ENCODE measurements at regions not wholly inside any gene's neighbourhood (a gene's known extent, or its start where the extent isn't known, plus 50 kb on each side); places are given as distances from the start of the nearest gene placed in this dataset.
"Not testable (repeated sequence)": the region's sequence is repeated elsewhere in the genome, so short reads cannot be mapped to it uniquely, and the experiment has no call there.

DNA sequence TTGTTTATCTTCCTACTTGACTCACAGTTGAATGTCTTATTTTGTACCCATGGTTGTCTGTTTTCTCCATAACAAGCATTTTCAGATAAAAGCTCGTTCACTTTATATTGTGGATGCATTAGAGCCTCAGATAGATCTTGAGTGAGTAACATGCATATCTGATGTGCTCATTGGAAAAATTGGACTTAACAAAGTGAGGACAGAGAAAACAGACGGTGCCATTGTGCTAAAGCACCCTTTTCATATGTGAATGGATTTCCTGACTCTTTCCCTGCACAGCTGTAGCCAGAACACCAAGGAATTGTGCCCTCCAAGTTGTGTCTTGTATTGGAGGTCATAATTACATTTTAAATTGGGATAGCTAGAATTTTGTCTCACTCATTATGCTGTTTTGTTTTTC lies 325.8 kb upstream of the MEF2C start:
- DNase-seq (ENCODE audit: low spot score): no peak

DNA sequence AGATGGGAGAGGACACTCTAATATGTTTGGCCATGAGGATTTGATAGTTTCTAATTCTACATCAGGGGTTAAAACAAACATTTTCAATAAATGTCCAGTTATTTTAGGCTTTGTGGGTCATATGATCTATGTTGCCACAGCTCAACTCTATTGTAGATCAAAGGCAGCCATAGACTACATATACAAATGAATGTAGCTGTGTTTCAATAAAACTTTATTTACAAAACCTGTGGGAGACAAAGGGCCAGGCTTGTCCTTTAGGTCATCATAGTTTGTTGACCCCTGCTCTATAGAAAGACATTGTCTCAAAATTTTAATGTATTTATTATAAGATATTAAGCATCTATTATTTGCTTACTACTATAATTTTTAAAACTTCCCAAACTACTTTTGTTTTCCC lies 325.4 kb upstream of the MEF2C start:
- DNase-seq (ENCODE audit: low spot score): no peak

DNA sequence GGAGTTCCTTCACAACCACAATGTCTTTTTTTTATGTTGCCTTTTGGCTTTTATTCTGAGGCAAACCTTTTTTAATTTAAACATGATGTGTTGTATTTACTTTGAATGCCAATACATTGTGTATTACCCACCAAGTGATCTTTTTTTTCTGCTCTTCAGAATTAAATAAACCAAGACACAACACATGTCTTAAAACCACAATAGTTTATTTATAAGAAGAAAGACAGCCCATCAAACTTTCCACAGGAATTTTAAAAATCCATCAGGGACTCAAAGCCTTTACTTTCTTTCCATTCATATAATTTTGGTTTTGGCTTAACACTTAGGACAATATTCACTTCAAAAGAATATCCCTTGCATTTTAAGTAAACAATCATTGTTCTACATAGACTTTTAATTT lies 321.8 kb upstream of the MEF2C start:
- DNase-seq (ENCODE audit: low spot score): no peak

DNA sequence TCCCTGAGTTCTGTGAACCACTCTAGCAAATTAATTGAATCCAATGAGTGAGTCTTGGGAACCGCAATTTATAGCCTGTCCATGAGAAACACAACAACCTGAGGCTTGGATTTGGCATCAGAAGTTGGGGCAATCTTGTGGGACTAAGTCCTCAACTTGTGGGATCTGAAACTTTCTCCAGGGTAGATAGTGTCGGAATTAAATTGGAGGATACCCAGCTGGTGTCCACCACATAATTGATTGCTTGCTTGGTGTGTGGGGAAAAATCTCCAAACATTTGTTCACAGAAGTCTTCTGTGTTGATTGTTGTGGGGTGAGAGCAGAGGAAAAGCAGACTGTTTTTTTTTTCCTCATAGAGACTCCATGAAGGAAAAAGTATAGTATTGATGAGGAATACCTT lies 320.6 kb upstream of the MEF2C start:
- no peak for DNase-seq (ENCODE audit: low spot score)

DNA sequence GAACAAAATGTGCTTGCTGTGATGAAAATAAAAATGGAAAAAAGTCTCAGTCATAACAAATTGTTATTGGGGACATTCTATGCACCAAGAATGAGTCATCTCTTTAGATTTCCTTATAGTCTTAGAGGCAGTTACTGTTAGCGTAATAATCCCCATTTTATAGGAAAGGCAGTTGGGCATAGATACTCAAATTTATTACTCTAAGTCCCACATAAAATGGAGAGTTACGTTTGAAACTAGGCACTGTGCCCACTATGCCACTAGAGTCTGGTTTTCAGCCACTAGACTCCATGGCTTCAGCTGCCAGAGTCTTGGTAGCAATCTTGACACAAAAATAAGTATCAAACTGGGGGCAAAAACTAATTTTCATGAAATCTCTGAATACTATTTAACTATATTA lies 317.9 kb upstream of the MEF2C start:
- no peak for DNase-seq (ENCODE audit: low spot score)

DNA sequence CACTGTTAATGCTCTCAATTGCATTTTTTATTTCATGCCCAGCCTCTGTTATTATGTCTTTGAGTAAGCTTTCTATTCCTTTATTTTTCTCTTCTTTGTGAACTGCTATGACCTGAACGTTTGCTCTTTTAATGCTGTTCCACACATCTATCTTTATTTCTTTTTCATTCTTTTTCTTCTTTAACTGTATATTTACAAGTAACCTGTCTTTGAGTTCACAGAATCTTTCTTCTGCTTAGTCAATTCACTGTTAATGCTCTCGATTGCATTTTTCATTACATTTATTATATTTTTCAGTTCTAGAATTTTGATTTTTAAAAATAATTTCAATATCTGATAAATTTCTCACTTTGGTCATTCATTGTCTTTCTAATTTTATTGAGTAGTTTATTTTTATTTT lies 316.3 kb upstream of the MEF2C start:
- DNase-seq (ENCODE audit: low spot score): no peak

DNA sequence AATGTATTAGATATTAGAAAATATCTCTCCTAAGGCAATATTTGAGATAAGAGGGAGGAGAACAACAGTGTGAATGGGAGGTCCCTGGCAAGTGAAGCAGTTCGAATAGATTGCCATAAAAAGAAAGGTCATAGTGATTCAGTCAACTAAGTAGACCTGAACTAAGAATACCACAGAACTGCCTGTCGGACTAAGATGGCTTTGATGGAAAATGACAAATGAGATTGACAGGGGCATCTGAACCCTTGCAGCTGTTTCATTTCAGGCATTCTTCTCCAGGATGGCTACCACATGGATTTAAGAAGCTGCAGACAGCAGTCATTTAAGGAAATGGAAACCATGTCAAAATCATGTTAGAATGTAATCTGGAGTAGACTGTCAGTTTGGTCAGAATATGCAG lies 308.4 kb upstream of the MEF2C start:
- DNase-seq (ENCODE audit: low spot score): no peak

DNA sequence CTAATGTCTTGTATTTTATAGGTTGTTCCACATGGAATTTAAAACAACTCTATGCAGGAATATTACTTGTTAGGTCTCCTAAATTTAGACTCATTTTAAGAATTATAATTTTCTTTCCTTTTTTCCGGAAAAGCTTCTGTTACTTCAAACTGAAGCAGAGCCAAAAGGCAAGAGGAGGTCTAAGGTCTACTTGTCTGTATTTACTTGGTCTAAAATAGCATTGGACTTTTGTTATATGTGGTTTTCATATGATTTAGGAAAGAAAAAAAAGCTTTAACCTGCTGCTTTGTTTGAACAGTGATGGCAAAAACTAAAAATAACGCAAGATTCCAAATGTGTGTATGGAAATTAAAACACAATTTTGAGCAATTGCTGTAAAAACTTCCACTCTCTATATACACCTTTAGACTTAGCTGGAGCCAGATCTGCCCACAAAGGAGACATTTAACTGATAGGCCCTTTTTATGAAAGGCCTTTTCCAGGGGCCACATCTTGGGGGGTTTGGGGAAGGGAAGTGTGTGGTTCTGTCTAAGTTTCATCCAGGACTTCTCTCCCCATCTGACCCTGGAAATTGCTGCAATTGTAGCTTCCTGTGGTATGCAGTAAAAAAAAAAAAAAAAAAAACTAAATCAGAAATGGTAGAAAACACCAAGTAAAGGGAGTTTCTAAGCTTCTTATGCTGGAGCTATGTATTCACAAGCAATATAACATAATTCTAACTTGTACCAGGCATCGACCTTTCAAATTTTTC lies 307.7 kb upstream of the MEF2C start:
- no peak for DNase-seq (ENCODE audit: low spot score)

DNA sequence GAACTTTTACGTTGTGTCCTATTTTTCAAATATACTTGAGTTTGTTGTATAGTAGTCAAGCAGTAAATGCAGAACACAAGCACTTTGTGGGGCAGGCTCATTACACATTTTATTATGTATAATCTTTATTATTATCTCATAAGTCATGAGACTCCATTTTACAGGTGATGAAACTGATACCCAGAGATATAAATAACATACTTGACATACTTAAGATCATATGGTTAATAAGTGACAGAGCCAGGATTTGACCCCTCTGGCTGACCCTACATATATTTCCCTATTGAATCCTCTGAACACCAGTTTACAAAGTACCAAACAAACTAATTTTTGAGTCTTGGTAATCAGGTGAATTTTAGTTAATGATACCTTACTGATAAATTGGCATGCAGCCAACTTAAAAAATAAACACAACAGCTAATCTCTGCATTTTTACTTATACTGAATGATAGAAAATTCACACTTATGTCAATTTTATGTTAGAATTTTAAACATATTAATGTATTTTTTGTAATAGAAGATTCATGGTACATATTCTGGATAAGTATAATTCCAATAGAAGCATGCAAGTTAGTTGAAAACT lies 305.0 kb upstream of the MEF2C start:
- DNase-seq (ENCODE audit: low spot score): no peak

DNA sequence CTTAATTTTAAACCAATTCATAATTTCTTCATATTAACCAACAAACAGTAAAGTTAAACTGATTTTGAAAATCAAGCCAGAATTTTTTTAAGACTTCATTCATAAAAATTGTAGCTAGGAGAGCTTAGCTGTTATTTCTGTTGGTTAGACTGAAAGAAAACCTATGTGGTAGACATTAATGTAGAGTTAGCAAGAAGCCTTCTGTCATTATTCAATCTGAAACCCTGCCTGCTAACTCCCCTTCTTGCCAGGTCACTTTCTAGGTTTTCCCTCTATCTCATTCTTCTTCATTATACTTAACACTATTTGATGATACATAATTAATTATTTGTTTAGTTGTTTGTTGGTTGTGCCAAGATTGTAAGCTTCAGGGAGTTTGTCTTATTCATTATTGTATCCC lies 304.3 kb upstream of the MEF2C start:
- no peak for DNase-seq (ENCODE audit: low spot score)

DNA sequence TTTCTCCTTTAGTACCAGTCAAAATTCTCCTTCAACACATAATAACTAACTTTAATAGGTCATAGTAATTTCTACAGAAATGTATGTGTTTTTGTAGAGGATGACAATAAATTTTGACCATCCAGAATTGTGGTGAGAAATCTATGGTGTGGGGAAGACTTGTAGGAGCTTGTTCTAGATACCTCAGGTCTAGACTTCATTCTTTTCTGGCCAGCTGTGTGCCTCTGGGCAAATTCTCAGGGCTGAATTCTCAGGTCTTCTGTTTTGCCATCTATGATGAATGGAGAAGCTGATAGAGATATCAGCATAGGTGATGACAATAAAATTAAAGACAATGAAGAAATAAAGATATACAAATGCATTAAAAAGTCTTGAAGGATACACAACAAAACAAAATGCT lies 298.6 kb upstream of the MEF2C start:
- no peak for DNase-seq (ENCODE audit: low spot score)

DNA sequence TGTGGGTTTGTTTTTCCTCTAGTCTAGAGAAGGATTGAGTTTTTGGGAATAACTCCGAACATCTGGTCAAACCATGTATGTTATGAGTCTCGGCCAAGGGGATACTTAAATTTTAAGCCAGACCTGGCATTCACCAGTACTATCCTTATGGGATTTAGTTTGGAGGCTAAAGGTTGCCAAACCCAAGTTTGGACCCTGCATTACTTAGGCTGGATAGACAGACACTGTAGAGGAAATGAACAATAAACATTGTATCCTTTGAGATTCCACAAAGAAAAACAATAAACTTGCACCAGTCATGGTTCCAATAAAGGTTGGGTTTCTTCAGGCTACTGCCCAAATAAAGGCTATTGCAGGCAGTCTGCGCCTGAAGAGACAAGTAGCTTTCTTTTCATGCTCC lies 296.7 kb upstream of the MEF2C start:
- DNase-seq (ENCODE audit: low spot score): no peak

DNA sequence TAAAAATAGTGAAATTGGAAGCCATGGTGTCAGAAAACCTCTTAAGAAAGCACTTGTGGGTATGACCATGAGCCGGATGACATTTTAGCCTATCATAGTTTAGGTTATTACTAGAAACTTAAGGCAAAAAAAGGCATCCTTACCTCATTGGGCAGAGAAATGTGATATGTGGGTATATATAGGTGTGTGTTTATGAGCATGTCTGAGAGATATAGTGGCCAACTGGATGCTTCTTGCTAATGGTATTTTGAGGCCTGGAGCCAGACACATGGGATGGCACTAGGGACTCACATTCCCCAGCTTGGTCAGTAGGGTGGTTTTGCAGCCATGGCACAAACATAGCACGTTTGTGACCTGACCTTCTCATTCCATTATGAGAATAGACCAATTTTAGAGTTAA lies 295.6 kb upstream of the MEF2C start:
- DNase-seq (ENCODE audit: low spot score): no peak

DNA sequence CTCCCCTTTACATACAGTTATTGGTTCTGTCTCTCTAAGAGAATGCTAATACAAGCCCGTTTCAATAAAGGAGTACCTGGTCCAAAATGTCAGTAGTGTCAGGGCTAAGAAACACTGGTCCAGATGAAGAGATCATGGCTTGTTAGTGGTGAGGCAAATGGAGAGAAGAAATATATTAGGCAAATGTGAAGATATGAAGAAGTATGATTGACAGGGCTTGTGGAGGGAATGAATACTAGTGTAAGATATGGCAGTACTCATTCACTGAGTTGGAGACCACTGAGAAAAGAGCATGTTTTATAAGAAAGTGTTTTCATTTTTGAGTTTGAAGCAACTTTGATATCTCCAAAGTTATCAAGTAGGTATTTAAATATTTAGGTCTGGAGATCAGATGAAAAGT lies 290.5 kb upstream of the MEF2C start:
- DNase-seq (ENCODE audit: low spot score): no peak

DNA sequence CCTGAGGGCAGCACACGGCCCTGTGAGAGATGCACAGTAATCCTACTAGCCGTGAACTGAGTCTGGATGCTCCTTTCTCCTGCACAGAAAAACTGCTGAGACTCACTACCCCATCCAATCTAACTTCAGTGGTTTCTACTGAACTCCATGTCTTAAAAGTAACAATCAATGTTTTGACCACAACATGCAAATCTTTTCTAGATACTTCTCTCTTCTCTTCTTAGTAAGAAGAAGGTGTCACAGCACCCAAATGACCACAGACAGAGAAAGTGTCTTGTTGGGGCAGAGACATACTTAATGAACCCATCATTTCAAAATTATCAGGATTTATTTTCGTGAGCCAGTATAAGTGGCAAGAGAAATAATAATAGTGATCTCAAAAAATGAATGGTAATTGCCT lies 285.8 kb upstream of the MEF2C start:
- no peak for DNase-seq (ENCODE audit: low spot score)

DNA sequence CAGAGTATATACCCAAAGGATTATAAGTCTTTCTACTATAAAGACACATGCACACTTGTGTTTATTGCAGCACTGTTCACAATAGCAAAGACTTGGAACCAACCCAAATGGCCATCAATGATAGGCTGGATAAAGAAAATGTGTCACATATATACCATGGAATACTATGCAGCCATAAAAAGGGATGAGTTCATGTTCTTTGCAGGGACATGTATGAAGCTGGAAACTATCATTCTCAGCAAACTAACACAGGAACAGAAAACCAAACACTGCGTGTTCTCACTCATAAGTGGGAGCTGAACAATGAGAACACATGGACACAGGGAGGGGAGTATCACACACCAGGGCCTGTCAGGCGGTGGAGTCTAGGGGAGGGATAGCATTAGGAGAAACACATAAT lies 281.7 kb upstream of the MEF2C start:
- not testable (repeated sequence) for DNase-seq (ENCODE audit: low spot score)

DNA sequence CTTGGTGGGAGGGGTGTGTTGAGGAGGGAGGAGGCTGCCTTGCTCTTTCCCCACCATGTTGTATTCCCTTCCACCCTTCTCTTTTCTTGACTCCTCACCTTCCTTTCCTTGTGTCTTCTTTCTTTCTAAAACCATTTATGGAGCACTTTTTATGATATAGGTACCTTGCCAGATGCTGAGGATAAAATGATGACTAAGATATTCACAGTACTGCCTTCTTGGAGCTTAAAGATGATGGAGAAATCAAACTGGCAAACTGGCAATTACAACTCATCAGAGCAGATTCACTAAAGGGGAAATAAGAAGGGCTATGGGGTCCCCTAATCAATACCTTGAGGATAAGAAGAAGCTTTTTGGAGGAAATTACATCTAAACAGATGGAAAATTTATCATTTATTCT lies 273.2 kb upstream of the MEF2C start:
- DNase-seq (ENCODE audit: low spot score): no peak

DNA sequence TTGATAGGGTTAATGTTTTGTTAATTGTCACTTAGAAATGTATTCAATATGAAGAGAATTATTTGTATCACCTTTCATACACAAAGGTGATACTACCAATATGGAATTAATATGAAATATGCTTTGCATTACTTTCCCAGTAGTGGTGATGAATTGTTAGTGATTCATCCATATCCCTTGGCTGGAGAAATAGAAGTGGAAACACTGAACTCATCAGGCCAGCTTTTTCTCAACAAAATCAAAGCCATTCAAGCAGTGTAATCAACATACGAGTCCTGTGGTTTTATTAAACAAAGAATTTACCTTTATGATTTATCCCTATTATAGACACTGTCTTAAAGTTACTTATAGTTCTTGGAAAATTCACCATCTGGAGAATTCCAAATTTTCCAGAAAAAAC lies 264.0 kb upstream of the MEF2C start:
- no peak for DNase-seq (ENCODE audit: low spot score)

DNA sequence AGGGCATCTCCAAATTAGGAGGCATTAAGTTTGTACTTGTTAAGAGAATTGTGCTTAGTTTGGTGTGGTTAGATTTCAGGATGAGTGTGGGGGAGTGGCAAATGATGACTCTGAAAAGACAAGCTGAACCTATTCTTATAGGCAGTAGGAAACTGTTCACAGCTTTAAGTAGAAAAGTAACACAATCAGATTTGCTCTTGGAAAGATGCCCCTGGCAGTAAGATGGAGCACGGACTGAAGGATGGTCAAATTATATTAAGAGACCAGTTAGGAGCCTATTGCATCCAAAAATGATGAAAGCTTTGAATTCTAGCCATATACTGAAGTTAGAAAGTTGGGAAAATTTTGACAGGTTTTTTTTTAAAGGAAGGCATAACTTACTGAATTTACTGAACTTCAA lies 254.2 kb upstream of the MEF2C start:
- no peak for DNase-seq (ENCODE audit: low spot score)

DNA sequence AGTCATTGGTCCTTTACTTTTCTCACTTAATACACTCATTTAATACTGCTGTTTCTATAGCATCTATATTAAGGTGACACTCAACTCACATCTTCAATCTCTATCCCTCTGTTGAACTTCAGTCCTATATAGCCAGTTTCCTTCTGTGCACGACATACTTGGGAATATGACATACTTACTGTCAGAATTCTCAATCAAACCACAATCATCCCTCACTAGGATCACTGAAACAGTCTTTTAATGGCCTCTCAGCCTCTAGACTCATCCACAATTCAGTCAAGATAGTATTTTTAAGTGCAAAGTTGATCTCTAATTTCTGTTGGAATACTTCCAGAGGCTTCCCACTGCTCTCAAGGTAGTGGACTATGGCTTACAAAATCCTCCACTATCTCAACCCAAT lies 251.0 kb upstream of the MEF2C start:
- DNase-seq (ENCODE audit: low spot score): no peak

DNA sequence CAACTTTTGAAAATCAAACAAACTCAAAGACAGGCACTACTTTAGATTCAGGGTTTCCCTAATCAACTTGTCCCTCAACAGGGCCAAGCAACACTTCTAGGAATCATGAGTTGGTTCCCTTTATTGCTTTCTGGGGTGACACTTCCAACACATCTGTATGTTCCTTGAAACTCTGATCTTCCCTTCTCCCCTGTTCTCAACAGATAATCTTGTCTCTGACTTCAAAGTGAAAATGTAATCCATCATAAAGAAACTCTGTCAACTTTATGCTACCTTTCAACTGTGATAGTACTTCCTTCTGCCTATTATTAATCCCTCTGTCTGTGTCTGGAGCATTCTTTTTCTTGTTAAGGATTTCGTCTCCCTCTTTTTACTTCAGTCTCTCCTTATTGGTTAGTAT lies 250.1 kb upstream of the MEF2C start:
- no peak for DNase-seq (ENCODE audit: low spot score)

DNA sequence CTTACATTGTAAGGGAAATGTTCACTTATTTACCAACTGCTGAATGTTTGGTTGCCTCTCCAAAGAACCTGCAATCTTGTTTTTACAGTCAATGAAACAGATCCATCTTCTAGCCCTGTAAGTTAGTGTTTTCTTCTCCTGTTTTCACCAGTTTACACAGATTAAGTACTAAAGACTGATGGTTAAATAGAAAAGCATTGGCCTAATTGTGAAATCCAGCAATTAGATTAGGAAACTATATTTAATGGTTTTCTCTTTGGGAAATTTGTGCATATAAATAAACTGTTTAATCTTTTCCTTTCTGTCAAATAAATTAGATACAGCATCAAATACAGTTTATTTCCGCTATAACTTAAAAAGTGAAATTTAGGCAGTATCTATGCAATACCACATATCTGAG lies 247.9 kb upstream of the MEF2C start:
- DNase-seq (ENCODE audit: low spot score): no peak

DNA sequence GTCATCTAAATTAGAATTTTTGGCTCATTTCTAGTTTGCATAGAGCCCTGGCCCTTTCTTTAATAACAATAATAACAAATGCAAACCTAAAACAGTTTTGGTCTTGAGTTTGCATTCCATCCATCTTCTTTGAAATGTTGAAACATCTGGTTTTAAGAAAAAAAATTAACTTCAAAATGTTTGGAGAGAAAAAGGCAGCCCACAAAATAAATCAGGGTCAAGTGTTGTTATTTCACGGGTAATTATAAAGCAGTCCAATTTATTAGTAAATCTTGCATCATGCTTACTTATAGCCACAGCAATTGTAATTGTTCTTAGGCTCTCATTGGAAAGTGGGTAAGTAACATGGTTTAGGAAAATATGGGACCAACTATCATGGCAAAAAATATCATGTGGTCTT lies 247.0 kb upstream of the MEF2C start:
- DNase-seq (ENCODE audit: low spot score): no peak

DNA sequence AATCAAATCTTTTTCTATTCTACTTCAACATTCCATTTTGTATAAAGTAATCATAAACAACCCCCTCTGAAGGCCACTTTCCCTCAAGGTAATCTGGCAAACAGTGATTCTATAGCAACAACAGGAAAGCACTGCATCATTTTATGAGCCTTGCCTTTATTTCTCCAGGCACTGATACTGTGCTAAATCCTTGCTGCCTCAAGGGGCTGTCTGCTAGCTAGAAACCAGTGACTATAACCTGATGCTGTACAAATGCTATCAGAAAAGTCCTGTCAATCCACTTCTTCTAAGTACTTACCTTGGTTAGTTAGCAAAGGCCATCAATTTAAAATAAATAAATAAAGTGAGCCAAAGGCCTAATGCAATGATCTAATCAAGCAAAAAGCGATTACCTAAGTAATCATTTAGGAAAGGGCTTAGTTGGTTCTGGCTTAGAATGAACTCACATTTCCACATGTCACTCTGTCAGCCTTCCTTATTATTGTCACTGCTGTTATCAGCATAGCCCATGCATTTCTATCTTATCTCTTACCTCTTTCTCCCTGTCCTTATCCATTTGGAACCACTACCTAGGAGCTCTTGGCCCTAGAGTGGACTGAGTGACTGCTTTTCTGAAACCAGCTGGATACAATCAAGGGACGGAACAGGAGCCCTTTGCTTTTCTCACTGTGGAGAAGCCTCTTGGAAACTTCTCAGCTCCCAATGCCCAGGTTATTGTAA lies 246.1 kb upstream of the MEF2C start:
- no peak for DNase-seq (ENCODE audit: low spot score)
